ENCODE measurements at regions not wholly inside any gene's neighbourhood (a gene's known extent, or its start where the extent isn't known, plus 50 kb on each side); places are given as distances from the start of the nearest gene placed in this dataset.

DNA sequence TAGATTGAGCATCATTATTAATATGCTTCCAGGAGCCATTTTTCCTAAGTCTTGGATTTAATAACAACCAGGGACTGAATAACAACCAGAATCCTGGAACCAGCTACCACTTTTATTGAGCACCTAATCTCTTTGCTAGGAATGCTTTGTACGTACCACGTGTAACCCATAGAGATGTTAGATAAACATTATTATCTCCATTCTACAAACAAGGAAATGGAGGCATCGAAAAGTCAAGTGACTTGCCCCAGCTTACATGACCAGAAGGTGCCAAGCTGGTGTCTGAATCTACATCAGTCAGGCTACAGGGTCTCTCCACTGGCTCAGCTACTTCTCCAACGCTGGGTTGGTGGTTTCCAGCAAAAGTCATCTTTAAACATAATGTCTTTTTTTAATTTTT lies 256.1 kb upstream of the ANKRD55 start:
- no peak overlapping the region for H3K4me3 ChIP-seq (ENCODE audit: low read length)
- no peak for TF ChIP-seq CTCF (conservative IDR thresholded peaks at IDR 0.05; ENCODE audit: low read length)
- no peak for DNase-seq (ENCODE audit: low read depth)

GRCh38 chr5:56487528-56488115 lies 254.5 kb upstream of the ANKRD55 start:
- TF ChIP-seq CTCF (conservative IDR thresholded peaks at IDR 0.05; ENCODE audit: low read length): no peak
- no peak for DNase-seq (ENCODE audit: low read depth)
- H3K4me3 ChIP-seq (ENCODE audit: low read length): no peak overlapping the region

DNA sequence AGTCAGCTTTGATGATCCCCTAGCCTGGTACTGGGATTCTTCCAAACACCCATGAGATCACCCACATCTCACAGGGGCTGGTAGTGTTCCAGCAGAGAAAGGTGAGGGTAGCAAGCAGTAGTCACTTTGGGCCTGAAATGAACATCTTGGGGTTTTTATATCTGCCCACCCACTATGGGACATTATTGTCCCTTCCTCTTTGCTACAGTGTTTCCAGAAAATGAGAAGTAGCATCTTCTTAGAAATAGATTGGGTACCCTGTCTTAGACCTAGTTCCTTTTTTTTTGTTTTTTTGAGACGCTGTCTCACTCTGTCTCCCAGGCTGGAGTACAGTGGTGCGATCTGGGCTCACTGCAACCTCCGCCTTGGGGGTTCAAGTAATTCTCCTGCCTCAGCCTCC lies 249.2 kb upstream of the ANKRD55 start:
- TF ChIP-seq CTCF (conservative IDR thresholded peaks at IDR 0.05; ENCODE audit: low read length): no peak
- no peak overlapping the region for H3K4me3 ChIP-seq (ENCODE audit: low read length)
- DNase-seq (ENCODE audit: low read depth): no peak

- peak; percentile 36; the same call in 1 of the 2 replicates for TF ChIP-seq CTCF (conservative IDR thresholded peaks at IDR 0.05; ENCODE audit: low read length)
- peak; percentile 24 for DNase-seq (ENCODE audit: low read depth)
Observed at GRCh38 chr5:56481428-56482357, 248.6 kb upstream of the ANKRD55 start.

DNA sequence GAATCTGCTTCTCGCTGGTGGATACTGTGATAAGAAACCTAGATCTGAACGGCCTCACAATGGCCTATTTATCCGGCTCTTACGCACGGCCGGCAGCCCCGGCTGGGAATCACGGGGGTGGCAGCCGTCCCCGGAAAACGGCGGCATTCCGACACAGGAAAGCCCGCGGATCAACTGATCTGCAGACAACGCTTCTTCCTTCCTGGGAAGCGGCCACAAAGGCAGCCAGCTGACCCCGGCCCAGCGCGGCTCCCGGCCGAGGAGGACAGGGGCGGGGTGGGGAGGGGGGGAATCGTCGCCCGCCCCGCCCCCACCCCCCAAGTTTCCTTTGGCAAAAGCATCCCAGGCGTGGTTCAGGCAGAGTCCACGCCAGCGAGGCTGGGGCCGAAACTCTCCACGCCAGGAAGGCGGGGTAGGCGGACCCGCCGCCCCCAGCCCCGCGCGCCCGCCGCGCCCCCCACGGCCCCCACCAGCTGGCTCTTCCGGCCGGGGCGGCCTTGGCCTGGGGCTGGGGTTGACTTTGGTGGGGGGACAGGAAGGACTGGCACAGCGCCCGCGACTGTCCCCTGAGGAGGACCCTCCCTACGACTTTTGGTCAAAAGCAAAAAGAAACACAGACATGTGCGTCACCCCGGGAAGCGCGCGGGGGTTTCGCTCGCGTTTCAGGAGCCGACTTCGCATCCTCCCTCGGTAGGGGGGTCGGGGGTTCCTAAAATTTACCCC lies 247.7 kb upstream of the ANKRD55 start:
- no peak for TF ChIP-seq CTCF (conservative IDR thresholded peaks at IDR 0.05; ENCODE audit: low read length)
- DNase-seq (ENCODE audit: low read depth): peak; percentile 44
- peak overlapping the region; percentile 69 for H3K4me3 ChIP-seq (ENCODE audit: low read length)

More at GRCh38 chr5:56481428-56482357, 248.6 kb upstream of the ANKRD55 start:
- peak overlapping the region; percentile 69 for H3K4me3 ChIP-seq (ENCODE audit: low read length)

DNA sequence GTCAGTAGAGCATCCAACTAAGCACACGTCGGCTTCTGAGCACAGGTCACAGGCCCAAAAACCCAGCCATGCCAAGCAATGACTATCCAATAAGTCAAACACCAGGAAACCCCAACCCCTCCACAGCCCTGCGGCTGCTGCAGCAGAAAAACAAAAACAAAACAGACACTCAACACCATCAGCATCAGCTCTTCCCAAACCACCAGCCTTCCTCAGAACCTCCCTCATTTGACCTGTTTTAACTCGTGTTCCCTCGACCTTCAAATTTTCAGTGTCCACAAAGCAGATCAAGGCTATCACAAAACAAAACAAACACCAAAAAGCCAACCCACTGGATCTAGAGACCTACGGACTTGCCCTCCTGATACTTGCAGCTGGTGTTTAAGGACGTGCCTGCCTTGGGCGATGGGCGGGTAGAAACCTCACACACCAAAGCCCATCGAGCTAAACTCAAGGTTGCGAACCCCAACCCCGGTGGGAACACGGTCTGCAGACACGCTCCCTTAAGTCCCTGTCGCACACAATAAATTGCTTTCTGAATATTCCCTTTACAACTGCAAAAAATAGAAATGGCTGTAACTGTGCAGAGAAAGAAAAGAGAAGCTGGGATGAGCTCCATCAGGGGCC lies 247.1 kb upstream of the ANKRD55 start:
- DNase-seq (ENCODE audit: low read depth): no peak
- peak overlapping the region; percentile 69 for H3K4me3 ChIP-seq (ENCODE audit: low read length)
- no peak for TF ChIP-seq CTCF (conservative IDR thresholded peaks at IDR 0.05; ENCODE audit: low read length)
